Coronary artery (tissue), 2 donors: ENCODE measurements at regions not wholly inside any gene's neighbourhood (a gene's known extent, or its start where the extent isn't known, plus 50 kb on each side); places are given as distances from the start of the nearest gene placed in this dataset.
A peak's percentile ranks its signal among the peaks of the same experiment; 100 is the strongest.

Source experiments
- DNase-seq: peaks from one replicate; pipeline ENCODE4 v3.0.0-alpha.2; 2017; ENCODE audit warnings: low spot score
- H3K27ac ChIP-seq, 2 donors: fragments of 200-600 bp; sonication (generic); one replicate each; pipeline ENCODE4 v1.5.1; 2016 to 2019
- H3K4me3 ChIP-seq: fragments of 200-600 bp; sonication (generic); 2 replicates; pipeline ENCODE4 v1.5.1; 2016; ENCODE audit warnings: mild to moderate bottlenecking, moderate library complexity
- CTCF ChIP-seq: fragments of 200-600 bp; sonication (generic); IDR thresholded peaks from one replicate; pipeline ENCODE4 v1.5.1; 2019; ENCODE audit warnings: antibody characterized with exemption

DNA sequence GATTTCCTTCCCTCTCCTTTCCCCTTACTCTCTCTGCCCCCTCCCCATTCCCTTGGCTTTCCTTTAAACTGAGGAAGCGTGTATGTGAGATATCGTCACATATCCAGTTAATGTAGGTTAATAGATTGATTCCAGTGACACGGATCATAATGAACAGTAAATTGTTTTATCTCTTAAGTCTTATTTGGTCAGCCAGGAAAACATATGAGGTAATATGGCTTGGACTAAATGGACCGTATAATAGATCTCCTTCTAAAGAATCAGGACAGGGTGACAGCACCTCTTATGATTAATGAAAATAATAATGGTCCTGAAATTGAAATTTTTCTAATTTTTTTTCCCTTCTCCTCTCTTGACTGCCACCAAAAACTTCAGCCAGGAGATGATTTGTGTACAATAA lies 779.8 kb upstream of the NR2F2 start:
- no peak for DNase-seq
- H3K4me3 ChIP-seq = no peak overlapping the region
- no peak for TF ChIP-seq CTCF
- no peak overlapping the region for H3K27ac ChIP-seq

DNA sequence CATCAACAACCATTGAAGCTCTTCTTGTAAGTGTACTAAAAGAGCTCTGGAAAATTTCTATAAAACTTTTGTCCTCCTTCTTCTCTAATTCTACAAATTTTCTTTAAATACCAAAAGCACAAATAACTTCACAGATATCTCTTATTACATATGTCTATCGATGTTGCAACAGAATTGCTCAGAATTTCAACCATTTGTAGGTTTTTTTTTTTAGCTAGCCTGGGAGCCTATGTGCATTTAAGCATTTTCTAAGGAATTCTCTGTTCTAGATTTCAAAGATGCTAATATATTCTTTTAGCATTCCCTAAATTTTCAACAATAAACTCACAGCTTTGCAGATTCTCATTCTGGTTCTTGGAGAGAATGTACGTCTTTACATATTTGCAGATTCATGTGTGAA lies 774.3 kb upstream of the NR2F2 start:
- no peak for DNase-seq
- TF ChIP-seq CTCF = no peak
- H3K27ac ChIP-seq = no peak overlapping the region

GRCh38 chr15:95556866-95557225 lies 773.7 kb upstream of the NR2F2 start:
- no peak for TF ChIP-seq CTCF
- H3K4me3 ChIP-seq = peak overlapping the region; percentile 18
- DNase-seq = no peak
- H3K27ac ChIP-seq = peak overlapping the region; percentile 66 to 82

More for the DNA sequence above, 774.3 kb upstream of the NR2F2 start:
- no peak overlapping the region for H3K4me3 ChIP-seq

DNA sequence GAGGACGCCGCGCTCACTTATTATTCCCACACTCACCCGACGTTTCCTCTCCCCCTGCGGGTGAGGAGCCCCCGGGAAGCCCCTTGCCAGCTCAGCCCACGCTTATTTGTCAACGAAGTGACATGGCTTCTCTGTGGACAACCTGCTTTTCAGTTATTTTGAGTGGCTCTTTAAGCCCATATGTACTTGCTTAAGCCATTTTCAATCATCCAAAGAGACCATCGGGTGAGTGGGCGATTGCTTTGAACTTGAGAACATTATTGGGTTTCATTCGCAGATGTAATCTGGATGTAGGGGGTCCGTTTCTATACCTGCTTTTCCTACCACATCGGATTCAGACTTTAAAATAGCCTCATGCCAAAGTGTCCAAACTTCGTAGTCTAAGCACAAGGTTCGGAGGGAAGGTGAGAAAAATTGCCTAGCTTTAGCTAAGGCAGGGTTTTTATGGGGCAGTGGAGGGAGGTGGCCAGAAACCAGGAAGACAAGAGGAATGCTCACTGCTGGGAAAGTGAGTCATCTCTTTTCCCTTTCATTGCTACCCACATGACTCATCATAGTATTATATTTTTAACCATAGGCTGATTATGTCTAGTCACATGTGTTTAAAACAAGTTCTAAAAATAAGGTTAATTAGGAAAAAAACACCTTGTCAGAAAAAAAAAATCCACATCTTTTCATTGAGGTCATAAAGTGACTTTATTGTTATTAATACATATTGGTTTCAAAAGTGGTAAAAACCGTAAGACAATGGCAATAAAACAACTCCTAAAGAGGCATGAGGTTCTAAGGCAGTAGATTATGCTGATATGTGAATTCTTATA lies 773.1 kb upstream of the NR2F2 start:
- no peak for TF ChIP-seq CTCF
- peak overlapping the region; percentile 66 to 82 for H3K27ac ChIP-seq
- H3K4me3 ChIP-seq = peak overlapping the region; percentile 18
- no peak for DNase-seq

DNA sequence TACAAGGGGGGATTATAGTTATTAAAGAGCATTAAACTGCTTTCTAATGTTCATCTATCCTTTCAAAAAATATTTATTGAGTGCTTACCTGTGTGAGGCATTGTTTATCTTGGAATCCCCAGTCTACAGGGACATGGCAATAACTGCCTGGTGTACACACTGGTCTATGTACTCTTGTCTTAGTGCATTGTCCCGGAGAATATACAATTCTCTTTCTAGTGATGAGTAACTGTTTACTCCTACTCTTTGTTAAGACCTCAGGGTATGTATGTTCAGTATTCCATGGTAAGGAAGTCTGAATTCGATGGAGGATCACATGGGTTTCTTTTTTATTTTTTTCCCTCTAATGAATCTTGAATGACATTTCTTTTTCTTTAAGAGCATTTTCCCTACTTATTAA lies 772.4 kb upstream of the NR2F2 start:
- no peak for TF ChIP-seq CTCF
- H3K27ac ChIP-seq = peak overlapping the region in 1 of 2 donors; percentile 21
- H3K4me3 ChIP-seq = no peak overlapping the region
- DNase-seq = no peak

DNA sequence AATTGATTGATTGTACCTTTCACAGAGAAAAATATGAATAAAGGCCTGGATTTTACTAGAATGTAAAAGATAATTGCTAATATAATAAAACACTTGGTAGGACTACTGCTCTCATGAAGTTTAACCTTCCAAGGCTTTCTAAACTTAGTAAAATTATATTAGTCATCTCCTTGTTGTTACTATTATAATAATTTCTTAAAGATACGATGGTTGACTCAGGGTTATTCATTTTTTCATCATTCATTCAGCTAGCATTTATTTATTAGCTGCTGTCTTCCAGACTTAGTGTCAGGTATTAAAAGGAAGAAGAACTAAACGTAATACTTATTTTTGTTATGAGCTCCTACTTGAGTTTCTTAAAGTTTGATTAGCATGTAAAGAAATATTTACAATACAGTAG lies 771.6 kb upstream of the NR2F2 start:
- DNase-seq = no peak
- no peak for TF ChIP-seq CTCF
- H3K27ac ChIP-seq = no peak overlapping the region
- no peak overlapping the region for H3K4me3 ChIP-seq

GRCh38 chr15:95559875-95560394 lies 770.6 kb upstream of the NR2F2 start:
- H3K4me3 ChIP-seq = no peak overlapping the region
- DNase-seq = no peak
- TF ChIP-seq CTCF = no peak
- no peak overlapping the region for H3K27ac ChIP-seq
